Thyroid gland (tissue), 4 donors: ENCODE measurements at regions not wholly inside any gene's neighbourhood (a gene's known extent, or its start where the extent isn't known, plus 50 kb on each side); places are given as distances from the start of the nearest gene placed in this dataset.

ENCODE experiments used
- CTCF ChIP-seq, 6 experiments: fragments of 200-600 bp in 3 of 6; fragments of 450-650 bp in 3 of 6; sonication (generic) in 3 of 6; IDR thresholded peaks; one replicate each; pipeline ENCODE4 v1.5.1; 2016 to 2019; ENCODE audit warnings: antibody characterized with exemption in 6 of 6, mild to moderate bottlenecking in 2 of 6, inconsistent platforms in 1 of 6, moderate library complexity in 1 of 6
- POLR2A ChIP-seq, 2 donors: fragments of 450-650 bp; IDR thresholded peaks; one replicate each; pipeline ENCODE4 v1.6.1; 2017; ENCODE audit warnings: antibody characterized with exemption in 2 of 2, mild to moderate bottlenecking in 2 of 2, moderate library complexity in 1 of 2

GRCh38 chr10:44185315-44185666 lies 199.6 kb downstream of the CXCL12 start:
- TF ChIP-seq CTCF (IDR thresholded peaks at IDR 0.05) = no peak
- TF ChIP-seq POLR2A (IDR thresholded peaks at IDR 0.05) = no peak
